B cell (primary cell): ENCODE measurements at regions not wholly inside any gene's neighbourhood (a gene's known extent, or its start where the extent isn't known, plus 50 kb on each side); places are given as distances from the start of the nearest gene placed in this dataset.

Experiments used
- CTCF ChIP-seq: fragments of 200-600 bp; IDR thresholded peaks from one replicate; pipeline ENCODE4 v1.8.0; 2022; ENCODE audit warnings: antibody characterized with exemption, mild to moderate bottlenecking
- EZH2 ChIP-seq: IDR thresholded peaks from 2 replicates; pipeline ENCODE4 v1.6.1; 2012; ENCODE audit warnings: borderline replicate concordance, low read depth, mild to moderate bottlenecking, moderate library complexity, low read length; ENCODE audit not compliant: insufficient read depth, poor library complexity, severe bottlenecking

GRCh38 chr18:50494569-50494968 lies 65.3 kb upstream of the MAPK4 start:
- TF ChIP-seq EZH2 (no peak), CTCF (no peak)
